HL-60 (cell line): ENCODE measurements at regions not wholly inside any gene's neighbourhood (a gene's known extent, or its start where the extent isn't known, plus 50 kb on each side); places are given as distances from the start of the nearest gene placed in this dataset.

ENCODE experiments used
- DNase-seq, 2 experiments: peaks; one replicate each; pipeline ENCODE4 v3.0.0-alpha.2; 2010 to 2020; ENCODE audit warnings: low read depth in 1 of 2, low spot score in 1 of 2
- H3K27ac ChIP-seq: fragments of 250-450 bp; sonication (Bioruptor Pico); replicated peaks from 2 replicates; pipeline ENCODE4 v1.5.1; 2020; ENCODE audit warnings: mild to moderate bottlenecking, moderate library complexity
- H3K27me3 ChIP-seq: fragments of 250-450 bp; sonication (Bioruptor Pico); 2 replicates; pipeline ENCODE4 v1.5.1; 2021; ENCODE audit warnings: mild to moderate bottlenecking, moderate library complexity; ENCODE audit not compliant: insufficient read depth, poor library complexity, severe bottlenecking
- H3K4me3 ChIP-seq: replicated peaks from 2 replicates; pipeline ENCODE4 v1.5.1; 2011; ENCODE audit warnings: mild to moderate bottlenecking, control low read depth, low read length; ENCODE audit not compliant: insufficient read depth
- CTCF ChIP-seq: IDR thresholded peaks from one replicate; pipeline ENCODE4 v1.5.1; 2011; ENCODE audit warnings: low read length, control low read depth, inconsistent platforms; ENCODE audit not compliant: insufficient read depth
- GABPA ChIP-seq: IDR thresholded peaks from 2 replicates; pipeline ENCODE4 v1.6.1; 2012; ENCODE audit warnings: low read depth
- POLR2AphosphoS5 ChIP-seq: IDR thresholded peaks from 2 replicates; pipeline ENCODE4 v1.6.1; 2012; ENCODE audit warnings: low read depth
- REST ChIP-seq: IDR thresholded peaks from 2 replicates; pipeline ENCODE4 v1.6.1; 2012; ENCODE audit warnings: low read depth; ENCODE audit not compliant: insufficient replicate concordance
- SPI1 ChIP-seq: IDR thresholded peaks from 2 replicates; pipeline ENCODE4 v1.6.1; 2012; ENCODE audit warnings: low read depth, mild to moderate bottlenecking, borderline replicate concordance

- no peak for TF ChIP-seq POLR2AphosphoS5
- no peak for TF ChIP-seq CTCF
- no peak for TF ChIP-seq GABPA
- no peak for TF ChIP-seq SPI1
- TF ChIP-seq REST, result no peak
- Histone ChIP-seq H3K4me3 (no peak overlapping the region), H3K27me3 (peaks cover 3% of the 10 kb centered on the region), H3K27ac (no peak overlapping the region)
- no peak for DNase-seq
These were observed 59.7 kb upstream of the TMEM18 start for GRCh38 chr2:736939-737338.

GRCh38 chr2:735670-736218, 58.5 kb upstream of the TMEM18 start:
- no peak for TF ChIP-seq GABPA
- TF ChIP-seq CTCF, result no peak
- no peak for TF ChIP-seq POLR2AphosphoS5
- TF ChIP-seq SPI1, result no peak
- no peak for TF ChIP-seq REST
- Histone ChIP-seq H3K4me3 (no peak overlapping the region), H3K27ac (no peak overlapping the region), H3K27me3 (no peaks in the 10 kb centered on the region)
- no peak for DNase-seq

GRCh38 chr2:734496-734895, 57.3 kb upstream of the TMEM18 start:
- no peak for TF ChIP-seq CTCF
- TF ChIP-seq POLR2AphosphoS5, result no peak
- no peak for TF ChIP-seq REST
- no peak for DNase-seq

More at GRCh38 chr2:734496-734895, 57.3 kb upstream of the TMEM18 start:
- no peak overlapping the region for H3K4me3 ChIP-seq
- no peak overlapping the region for H3K27ac ChIP-seq
- no peaks in the 10 kb centered on the region for H3K27me3 ChIP-seq
